ENCODE measurements at regions not wholly inside any gene's neighbourhood (a gene's known extent, or its start where the extent isn't known, plus 50 kb on each side); places are given as distances from the start of the nearest gene placed in this dataset.
"Not testable (repeated sequence)": the region's sequence is repeated elsewhere in the genome, so short reads cannot be mapped to it uniquely, and the experiment has no call there.

GRCh38 chrX:5289949-5290348 is 938.7 kb downstream of the NLGN4X start:
- DNase-seq = not testable (repeated sequence)

GRCh38 chrX:5278908-5279307 is 949.8 kb downstream of the NLGN4X start:
- DNase-seq = no peak

- no peak for DNase-seq
Observed at GRCh38 chrX:5265324-5265850, 963.3 kb downstream of the NLGN4X start.

- no peak for DNase-seq
Observed at GRCh38 chrX:5250106-5250505, 978.6 kb downstream of the NLGN4X start.

GRCh38 chrX:5242091-5242790 is 986.4 kb downstream of the NLGN4X start:
- DNase-seq = no peak

GRCh38 chrX:5236749-5237148 is 991.9 kb downstream of the NLGN4X start:
- DNase-seq = no peak

- DNase-seq = no peak
Observed at GRCh38 chrX:5236096-5236495, 992.6 kb downstream of the NLGN4X start.

- DNase-seq = no peak
Observed at GRCh38 chrX:5233830-5234229, 994.8 kb downstream of the NLGN4X start.

- DNase-seq = no peak
Observed at GRCh38 chrX:5220421-5220820, 1008.2 kb downstream of the NLGN4X start.

GRCh38 chrX:5194806-5195205 is 1033.9 kb downstream of the NLGN4X start:
- no peak for DNase-seq

GRCh38 chrX:5180135-5180741 is 1048.4 kb downstream of the NLGN4X start:
- no peak for DNase-seq

- DNase-seq = no peak
Observed at GRCh38 chrX:5176766-5177165, 1051.9 kb downstream of the NLGN4X start.

- peak; percentile 3 for DNase-seq
Observed at GRCh38 chrX:5163663-5164062, 1065.0 kb downstream of the NLGN4X start.

GRCh38 chrX:5155301-5155700 is 1073.4 kb downstream of the NLGN4X start:
- no peak for DNase-seq

- DNase-seq = no peak
Observed at GRCh38 chrX:5145957-5146356, 1082.7 kb downstream of the NLGN4X start.

- no peak for DNase-seq
Observed at GRCh38 chrX:5142644-5143043, 1086.0 kb downstream of the NLGN4X start.

- no peak for DNase-seq
Observed at GRCh38 chrX:5122181-5122678, 1106.4 kb downstream of the NLGN4X start.

- no peak for DNase-seq
Observed at GRCh38 chrX:5117816-5118215, 1110.9 kb downstream of the NLGN4X start.

GRCh38 chrX:5113128-5113527 is 1115.5 kb downstream of the NLGN4X start:
- DNase-seq = peak; percentile 29

GRCh38 chrX:5100004-5100403 is 1128.7 kb downstream of the NLGN4X start:
- no peak for DNase-seq

GRCh38 chrX:5086388-5086787 is 1142.3 kb downstream of the NLGN4X start:
- DNase-seq = no peak

GRCh38 chrX:5084279-5084678 is 1144.4 kb downstream of the NLGN4X start:
- no peak for DNase-seq

GRCh38 chrX:5082705-5083104 is 1146.0 kb downstream of the NLGN4X start:
- no peak for DNase-seq

GRCh38 chrX:5080791-5081190 is 1147.9 kb downstream of the NLGN4X start:
- no peak for DNase-seq

All from RPMI8226 (cell line).